ENCODE measurements at regions not wholly inside any gene's neighbourhood (a gene's known extent, or its start where the extent isn't known, plus 50 kb on each side); places are given as distances from the start of the nearest gene placed in this dataset.

DNA sequence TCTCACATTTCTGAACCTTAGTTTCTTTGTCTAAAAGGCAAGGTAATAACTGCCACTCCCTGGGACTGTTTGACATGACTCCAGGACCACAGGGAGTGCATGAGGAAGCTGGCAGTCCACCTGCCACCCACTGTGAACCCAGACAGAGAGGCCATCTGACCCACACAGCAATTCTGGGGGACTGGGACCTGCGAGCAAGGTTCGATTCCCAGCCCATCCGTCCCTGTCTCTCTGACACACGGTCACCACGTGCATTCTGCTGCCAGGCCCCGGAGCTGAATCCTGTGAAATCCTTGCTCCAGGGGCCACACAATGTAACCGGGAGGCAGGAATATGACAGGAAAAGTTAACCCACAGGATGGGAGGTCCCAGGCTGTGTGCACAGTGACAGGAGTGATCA is 218.8 kb upstream of the FOXF1 start:
- intact Hi-C loops (cut with micrococcal nuclease): no loop called here

More for the DNA sequence above, 218.8 kb upstream of the FOXF1 start:
- no TSS peak for BruUV-seq (replicated peaks)
- H3K4me3 ChIP-seq (replicated peaks in 1 of 2; ENCODE audit: low read depth in 1 of 2, low read length in 2 of 2): no peak overlapping the region
- no peak for ATAC-seq
- H3K79me2 ChIP-seq (ENCODE audit: insufficient read depth, low read length): no peaks in the 10 kb centered on the region
- DNase-seq (ENCODE audit: low read depth, low spot score): no peak
- ChIA-PET RAD21 (ENCODE audit: low non-redundant PET in 1 of 2, low total read pairs in 2 of 2, uncharacterized antibody in 2 of 2, unreplicated experiment in 2 of 2) (no interaction called here), POLR2A (no interaction called here), CTCF (interaction anchor here (1.6 kb wide), 1 partner anchor 39 kb away, joined by 5 read pairs; no protein-coding TSS in a partner anchor)
- no peaks in the 10 kb centered on the region for H3K36me3 ChIP-seq (ENCODE audit: control insufficient read depth in 1 of 2, insufficient read depth in 2 of 2, low read length in 2 of 2)
- peaks cover 73% of the 10 kb centered on the region for H3K27me3 ChIP-seq (ENCODE audit: insufficient read depth, low read length)
- H3K9me3 ChIP-seq (ENCODE audit: control insufficient read depth in 1 of 2, insufficient read depth in 1 of 2, low read depth in 1 of 2, low read length in 2 of 2): no peaks in the 10 kb centered on the region
- no peak overlapping the region for H3K9ac ChIP-seq (ENCODE audit: low read length)
- no peak overlapping the region for H3K27ac ChIP-seq (ENCODE audit: low read depth, low read length)
- H3K4me2 ChIP-seq (ENCODE audit: low read length): no peak overlapping the region
- no peaks in the 10 kb centered on the region for H4K20me1 ChIP-seq (ENCODE audit: insufficient read depth)
- H3K4me1 ChIP-seq (ENCODE audit: control insufficient read depth in 1 of 2, insufficient read depth in 2 of 2, low read length in 2 of 2): no peaks in the 10 kb centered on the region
- no peaks in the 10 kb centered on the region for H3K9me2 ChIP-seq (ENCODE audit: insufficient read depth)
- no peak overlapping the region for H2AFZ ChIP-seq (ENCODE audit: low read depth, low read length, poor library complexity, severe bottlenecking)
- TF ChIP-seq CBX3 (IDR thresholded peaks at IDR 0.05; ENCODE audit: low read depth): no peak
- no peak for TF ChIP-seq YY1 (IDR thresholded peaks at IDR 0.05; ENCODE audit: extremely low read depth, insufficient replicate concordance, low read depth, low read length)
- no peak for TF ChIP-seq POLR2AphosphoS5 (IDR thresholded peaks at IDR 0.05; ENCODE audit: low read depth, low read length)
- no peak for TF ChIP-seq ZNF274 (IDR thresholded peaks at IDR 0.05; ENCODE audit: low read depth, low read length)
- TF ChIP-seq ZFX (IDR thresholded peaks at IDR 0.05): no peak
- TF ChIP-seq EZH2 (IDR thresholded peaks at IDR 0.05): no peak
- TF ChIP-seq SIN3A (IDR thresholded peaks at IDR 0.05; ENCODE audit: low read depth): no peak
- TF ChIP-seq, protein P1, sequence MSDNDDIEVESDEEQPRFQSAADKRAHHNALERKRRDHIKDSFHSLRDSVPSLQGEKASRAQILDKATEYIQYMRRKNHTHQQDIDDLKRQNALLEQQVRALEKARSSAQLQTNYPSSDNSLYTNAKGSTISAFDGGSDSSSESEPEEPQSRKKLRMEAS (IDR thresholded peaks at IDR 0.05): no peak
- TF ChIP-seq, protein P2, sequence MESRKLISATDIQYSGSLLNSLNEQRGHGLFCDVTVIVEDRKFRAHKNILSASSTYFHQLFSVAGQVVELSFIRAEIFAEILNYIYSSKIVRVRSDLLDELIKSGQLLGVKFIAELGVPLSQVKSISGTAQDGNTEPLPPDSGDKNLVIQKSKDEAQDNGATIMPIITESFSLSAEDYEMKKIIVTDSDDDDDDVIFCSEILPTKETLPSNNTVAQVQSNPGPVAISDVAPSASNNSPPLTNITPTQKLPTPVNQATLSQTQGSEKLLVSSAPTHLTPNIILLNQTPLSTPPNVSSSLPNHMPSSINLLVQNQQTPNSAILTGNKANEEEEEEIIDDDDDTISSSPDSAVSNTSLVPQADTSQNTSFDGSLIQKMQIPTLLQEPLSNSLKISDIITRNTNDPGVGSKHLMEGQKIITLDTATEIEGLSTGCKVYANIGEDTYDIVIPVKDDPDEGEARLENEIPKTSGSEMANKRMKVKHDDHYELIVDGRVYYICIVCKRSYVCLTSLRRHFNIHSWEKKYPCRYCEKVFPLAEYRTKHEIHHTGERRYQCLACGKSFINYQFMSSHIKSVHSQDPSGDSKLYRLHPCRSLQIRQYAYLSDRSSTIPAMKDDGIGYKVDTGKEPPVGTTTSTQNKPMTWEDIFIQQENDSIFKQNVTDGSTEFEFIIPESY (IDR thresholded peaks at IDR 0.05; ENCODE audit: extremely low read depth, insufficient replicate concordance, low read length): no peak
- TF ChIP-seq, protein P3, sequence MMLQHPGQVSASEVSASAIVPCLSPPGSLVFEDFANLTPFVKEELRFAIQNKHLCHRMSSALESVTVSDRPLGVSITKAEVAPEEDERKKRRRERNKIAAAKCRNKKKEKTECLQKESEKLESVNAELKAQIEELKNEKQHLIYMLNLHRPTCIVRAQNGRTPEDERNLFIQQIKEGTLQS (IDR thresholded peaks at IDR 0.05): no peak
- TF ChIP-seq, protein P4, sequence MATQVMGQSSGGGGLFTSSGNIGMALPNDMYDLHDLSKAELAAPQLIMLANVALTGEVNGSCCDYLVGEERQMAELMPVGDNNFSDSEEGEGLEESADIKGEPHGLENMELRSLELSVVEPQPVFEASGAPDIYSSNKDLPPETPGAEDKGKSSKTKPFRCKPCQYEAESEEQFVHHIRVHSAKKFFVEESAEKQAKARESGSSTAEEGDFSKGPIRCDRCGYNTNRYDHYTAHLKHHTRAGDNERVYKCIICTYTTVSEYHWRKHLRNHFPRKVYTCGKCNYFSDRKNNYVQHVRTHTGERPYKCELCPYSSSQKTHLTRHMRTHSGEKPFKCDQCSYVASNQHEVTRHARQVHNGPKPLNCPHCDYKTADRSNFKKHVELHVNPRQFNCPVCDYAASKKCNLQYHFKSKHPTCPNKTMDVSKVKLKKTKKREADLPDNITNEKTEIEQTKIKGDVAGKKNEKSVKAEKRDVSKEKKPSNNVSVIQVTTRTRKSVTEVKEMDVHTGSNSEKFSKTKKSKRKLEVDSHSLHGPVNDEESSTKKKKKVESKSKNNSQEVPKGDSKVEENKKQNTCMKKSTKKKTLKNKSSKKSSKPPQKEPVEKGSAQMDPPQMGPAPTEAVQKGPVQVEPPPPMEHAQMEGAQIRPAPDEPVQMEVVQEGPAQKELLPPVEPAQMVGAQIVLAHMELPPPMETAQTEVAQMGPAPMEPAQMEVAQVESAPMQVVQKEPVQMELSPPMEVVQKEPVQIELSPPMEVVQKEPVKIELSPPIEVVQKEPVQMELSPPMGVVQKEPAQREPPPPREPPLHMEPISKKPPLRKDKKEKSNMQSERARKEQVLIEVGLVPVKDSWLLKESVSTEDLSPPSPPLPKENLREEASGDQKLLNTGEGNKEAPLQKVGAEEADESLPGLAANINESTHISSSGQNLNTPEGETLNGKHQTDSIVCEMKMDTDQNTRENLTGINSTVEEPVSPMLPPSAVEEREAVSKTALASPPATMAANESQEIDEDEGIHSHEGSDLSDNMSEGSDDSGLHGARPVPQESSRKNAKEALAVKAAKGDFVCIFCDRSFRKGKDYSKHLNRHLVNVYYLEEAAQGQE (IDR thresholded peaks at IDR 0.05; ENCODE audit: low read depth): no peak
